NCI-H2107 treated with DMSO at 0.1 percent for 48 hours (cell line): ENCODE measurements at regions not wholly inside any gene's neighbourhood (a gene's known extent, or its start where the extent isn't known, plus 50 kb on each side); places are given as distances from the start of the nearest gene placed in this dataset.

ENCODE experiments used
- DNase-seq: peaks from one replicate; lab custom pipeline; 2025; ENCODE audit not compliant: unreplicated experiment; lab: John Stamatoyannopoulos, UW

DNA sequence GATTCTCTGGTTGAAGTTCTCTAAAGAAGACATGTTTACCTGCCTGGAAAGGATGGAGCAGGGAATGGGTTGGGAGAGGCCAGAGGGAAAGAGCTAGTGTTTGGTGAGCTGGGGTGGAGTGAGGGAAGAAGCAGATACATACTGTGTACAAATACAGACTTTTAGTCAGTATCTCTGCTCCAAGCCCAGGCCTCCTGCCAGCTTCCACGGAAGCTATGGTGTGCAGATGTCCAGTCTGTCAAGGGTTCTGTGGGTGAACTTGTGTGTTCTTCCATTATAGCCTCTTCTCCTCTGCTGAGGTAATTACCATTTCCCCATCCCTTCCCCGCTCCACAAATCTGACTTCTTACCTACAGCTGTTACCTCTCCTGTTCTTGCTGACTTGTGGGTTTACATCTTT, 208.6 kb downstream of the HRH4 start:
- DNase-seq: no peak

DNA sequence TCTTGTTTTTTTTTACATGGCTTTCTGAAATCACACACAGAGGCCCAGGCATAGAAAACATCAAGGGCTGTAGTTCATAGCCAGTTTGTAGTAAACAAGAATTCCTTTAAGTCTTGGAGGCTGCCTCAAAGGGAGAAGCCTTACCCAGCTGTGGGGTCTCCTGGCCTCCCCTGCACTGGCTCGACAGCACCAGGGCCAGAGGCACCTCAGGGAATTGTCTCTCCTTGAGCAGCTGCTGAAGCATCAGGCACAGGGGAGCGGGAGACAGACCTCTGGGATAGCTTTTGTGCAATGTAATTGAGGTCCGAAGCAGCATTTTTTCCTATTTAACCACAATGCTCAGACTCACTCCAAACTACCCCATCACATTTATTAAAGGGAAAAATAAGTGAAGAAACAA, 209.1 kb downstream of the HRH4 start:
- no peak for DNase-seq

DNA sequence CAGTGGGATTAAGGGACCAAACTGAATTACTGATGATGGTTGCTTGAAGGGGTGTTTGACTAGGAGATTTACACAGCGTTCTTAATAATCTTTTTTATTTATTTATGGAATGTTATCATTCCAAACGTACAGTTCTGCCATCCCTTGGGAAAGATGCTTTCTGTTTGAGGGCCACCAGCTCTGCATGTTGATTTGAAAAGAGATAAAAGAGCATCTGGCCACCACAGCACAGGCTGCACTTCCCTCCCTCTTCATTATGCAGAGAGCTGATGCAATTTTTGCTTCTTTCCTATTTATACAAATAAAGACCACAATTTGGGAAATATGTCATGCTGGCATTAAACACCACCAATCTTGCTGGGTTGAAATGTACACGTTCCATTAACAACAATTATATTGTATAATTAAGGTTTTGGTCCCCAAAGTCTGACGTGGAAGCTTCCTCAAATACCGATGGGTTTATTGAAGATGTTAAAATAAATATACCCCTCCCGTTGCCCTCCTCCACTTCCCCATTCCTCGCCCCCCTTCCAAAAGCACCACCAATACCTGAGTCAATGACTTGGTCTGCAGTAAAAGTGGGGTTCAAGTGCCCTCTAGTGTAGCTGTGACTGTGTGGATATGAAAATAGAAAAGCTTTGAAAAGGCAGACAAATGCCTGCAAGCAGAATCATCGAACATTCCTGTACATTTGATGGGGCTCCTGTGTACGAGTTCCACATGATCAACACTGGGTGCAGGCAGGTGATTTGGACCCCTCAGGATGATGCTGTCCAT, 211.9 kb downstream of the HRH4 start:
- DNase-seq: peak; percentile 79

DNA sequence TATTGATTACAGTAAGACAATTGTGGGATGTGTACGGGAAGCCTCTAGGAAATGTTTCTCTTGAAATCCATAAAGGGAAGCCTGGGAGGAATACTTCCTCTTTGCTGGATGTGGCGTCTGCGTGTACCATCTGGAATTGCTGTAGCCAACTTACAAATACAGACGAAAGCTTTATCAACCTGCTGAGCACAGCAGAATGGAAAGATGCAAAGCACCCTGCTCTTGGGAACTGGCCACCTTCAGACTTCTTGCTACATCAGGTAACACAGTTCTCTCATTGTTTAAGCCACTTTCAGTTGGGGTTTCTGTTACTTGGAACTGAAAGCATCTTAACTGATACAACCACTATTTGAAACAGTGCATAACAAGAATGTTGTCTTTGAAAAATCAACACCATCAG, 213.8 kb downstream of the HRH4 start:
- no peak for DNase-seq

DNA sequence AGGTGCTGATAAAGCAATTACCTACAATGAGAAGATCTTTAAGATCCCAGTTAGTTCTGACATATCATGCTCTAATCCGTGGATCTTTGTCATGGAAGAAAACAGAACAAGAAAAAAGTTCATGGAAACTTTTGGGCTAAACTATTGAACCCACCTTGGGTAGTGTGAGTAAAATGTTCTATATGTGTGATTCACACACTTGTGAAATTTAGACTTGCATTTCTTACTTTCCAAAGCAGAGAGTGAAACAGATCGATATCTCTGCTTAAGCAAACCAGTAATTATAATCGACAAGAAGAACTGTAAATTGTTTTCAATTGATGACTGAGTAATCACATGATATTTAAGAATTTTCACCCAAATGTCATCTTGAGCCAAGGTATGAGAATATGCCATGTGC, 214.2 kb downstream of the HRH4 start:
- DNase-seq: no peak

DNA sequence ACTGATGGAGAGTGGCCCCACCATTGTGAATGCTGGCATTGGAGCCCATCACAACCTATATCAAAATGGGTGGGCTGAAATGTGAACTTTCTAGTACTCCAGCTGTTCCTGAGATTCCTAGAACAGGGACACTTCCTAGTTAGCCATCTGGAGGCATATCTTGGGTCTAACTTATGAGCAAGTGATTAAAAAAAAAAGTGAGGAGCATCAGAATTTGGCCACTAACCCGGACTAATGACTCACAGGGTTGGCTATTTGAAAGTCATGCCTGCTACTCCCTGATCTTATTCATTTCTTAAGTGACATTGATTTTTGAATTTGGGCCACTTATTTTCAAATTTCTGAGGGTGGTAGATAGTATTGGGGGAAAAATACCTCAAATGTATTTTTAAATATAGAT, 216.6 kb downstream of the HRH4 start:
- DNase-seq: no peak

DNA sequence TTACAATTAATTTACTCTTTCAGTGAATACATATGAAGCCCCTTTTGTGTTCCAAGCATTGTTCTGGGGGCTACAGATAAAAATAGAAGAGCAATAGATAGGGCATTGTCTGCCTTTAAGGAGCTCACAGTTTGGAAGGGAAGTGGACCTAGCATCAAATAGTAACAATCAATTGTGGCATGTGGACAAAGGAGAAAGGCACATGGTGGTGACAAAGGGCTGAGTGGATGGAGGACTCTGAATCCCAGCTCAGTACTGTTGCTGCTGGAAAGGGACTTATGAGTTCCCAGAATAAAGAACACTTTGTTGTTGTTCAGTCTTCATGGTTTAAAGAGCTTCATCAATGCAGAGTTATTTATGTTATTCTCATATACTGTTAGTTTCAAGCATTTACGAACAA, 217.7 kb downstream of the HRH4 start:
- DNase-seq: no peak

DNA sequence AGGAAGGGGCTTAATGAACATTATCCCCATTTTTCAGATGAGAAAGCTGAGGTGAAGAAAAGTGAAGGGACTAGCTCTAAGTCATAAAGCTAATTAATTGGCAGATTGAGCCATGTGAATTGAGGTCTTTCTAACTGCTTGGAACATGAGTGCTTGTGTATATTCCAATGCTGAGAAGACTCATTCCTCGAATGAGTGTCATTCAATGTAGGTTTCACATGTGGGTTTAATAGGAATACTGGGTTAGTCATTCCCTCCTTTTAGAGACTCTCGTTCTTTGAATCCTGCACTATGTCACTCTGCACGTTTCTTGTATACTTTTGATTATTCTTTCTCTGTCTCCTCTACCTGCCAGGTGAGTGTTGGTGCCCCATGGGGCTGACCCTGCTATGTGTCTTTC, 218.2 kb downstream of the HRH4 start:
- DNase-seq: no peak

DNA sequence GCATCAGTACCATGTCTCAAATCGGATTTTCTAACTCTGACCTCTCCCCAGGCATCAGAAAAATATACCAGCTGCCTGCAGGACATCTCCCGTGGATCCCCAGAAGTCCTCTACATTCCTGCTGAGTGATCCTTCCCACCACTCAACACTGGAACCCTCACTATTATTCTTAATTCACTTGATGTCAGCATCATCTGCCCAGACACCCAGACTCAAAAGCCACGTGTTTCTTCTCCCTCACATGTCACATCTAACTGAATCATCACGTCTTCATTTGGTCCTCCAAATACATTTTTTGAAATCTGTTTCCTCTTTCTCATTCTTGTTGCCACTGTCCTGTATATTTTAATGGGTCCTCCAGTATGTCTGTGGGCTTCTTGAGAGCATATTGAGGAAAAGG, 218.6 kb downstream of the HRH4 start:
- no peak for DNase-seq

DNA sequence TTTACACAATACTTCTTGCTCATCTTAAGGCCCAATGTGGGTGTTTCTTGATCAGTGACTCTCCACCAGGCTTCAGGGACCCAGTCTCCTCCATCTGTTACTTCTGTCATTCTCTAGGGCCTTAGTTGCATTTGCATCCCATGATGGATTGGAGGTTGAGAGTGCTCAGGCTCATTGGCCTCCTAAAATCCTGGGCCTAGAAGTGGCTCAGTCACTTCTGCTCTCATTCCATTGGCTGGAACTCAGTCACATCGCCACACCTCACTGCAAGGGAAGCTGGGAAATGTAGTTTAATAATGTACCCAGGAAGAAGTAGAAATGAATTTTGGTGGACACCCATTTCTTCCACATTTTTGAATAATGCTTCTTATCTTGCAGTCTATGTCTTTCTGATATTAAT, 223.5 kb downstream of the HRH4 start:
- no peak for DNase-seq

DNA sequence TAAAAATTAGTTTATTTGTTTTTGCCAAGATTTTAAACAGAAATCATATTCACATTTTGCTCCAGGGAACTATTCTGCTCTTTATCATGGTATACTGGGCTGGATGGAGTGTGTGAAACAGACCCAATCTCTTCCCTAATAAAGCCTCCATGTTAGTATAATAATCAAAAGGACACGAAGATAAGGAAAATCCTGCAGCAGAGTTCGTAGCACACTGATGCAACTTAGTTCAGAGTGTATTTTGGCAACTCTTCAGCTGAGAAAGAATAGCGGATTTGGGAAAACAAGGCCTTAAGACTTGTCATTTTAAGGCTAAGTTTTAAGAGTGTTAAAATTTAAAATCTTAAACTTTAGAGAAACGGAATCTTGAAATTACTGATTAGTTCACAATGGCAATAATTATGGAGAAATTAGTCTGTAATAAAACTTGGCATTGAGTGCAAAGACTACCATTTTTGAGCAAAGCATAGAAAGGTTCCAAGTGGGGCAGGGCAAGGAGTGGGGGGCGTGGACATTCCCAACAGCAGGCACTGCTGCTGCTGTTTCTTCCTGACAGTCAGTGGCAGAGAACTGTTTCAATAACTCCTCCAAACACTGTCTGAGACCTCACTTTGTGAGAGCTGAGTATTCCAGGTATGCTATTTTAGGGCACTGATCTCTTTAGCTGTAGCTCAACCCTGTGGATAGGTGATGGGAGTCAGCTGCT, 225.0 kb downstream of the HRH4 start:
- no peak for DNase-seq

DNA sequence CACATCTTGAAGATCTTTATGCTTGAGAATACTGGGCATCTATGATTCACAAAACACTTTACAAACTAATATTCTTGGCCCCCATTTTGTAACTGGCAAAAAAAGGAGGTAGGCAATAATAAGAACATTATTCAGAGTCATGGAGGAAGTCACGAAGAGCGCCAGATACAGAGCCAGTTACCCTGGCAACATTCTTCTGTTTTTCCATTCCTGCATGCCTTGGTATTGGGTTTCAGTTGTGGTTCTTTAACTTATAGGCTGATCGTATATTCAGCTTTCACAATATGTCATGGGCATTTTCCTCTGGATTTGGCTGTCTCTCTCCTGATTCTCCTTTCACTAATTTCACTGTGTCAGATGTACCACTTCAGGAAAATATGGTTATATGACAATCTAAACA, 234.7 kb downstream of the HRH4 start:
- DNase-seq: peak; percentile 30

DNA sequence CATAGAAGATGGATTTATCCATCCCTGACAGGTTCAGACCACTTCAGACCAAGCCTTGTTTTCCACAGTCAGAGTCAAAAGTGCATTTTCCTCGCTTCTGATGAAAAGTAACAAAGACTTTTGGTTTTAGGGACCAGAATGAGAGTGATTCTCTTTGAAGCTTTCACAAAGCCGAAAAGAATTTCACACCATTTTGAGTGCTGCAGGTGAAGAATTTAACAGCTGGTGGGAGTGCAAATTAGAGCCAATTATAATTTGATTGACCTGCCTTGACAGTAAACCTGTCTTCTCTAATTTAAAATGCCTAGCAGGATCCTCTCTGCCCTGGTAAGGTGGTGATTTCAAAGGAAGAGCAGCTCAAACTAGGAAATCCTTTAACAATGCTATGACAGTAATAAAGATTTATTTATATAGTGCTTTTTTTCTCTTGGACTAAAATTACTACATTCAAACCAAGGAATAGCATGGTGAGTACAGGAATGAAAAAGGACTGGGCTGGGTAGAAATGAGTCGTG, 241.6 kb downstream of the HRH4 start:
- DNase-seq: no peak

DNA sequence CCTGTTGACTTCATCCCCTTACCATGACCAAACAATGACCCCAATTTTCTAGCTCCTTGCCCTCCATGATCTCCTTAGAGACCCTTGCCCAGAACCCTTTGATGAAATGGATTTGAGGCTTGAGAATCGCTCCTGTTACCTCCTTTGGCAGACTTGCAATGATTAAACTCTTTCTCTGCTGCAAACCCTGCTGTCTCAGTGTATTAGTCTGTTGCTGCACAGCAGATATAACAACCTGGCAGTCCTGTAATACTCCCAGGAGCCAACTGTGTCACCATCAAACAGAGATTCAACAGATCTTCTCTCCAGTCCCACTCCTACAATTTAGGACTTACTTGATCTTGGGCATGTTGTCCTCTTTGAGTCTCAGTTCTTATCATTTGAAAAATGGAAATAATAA, 242.9 kb downstream of the HRH4 start:
- DNase-seq: no peak

DNA sequence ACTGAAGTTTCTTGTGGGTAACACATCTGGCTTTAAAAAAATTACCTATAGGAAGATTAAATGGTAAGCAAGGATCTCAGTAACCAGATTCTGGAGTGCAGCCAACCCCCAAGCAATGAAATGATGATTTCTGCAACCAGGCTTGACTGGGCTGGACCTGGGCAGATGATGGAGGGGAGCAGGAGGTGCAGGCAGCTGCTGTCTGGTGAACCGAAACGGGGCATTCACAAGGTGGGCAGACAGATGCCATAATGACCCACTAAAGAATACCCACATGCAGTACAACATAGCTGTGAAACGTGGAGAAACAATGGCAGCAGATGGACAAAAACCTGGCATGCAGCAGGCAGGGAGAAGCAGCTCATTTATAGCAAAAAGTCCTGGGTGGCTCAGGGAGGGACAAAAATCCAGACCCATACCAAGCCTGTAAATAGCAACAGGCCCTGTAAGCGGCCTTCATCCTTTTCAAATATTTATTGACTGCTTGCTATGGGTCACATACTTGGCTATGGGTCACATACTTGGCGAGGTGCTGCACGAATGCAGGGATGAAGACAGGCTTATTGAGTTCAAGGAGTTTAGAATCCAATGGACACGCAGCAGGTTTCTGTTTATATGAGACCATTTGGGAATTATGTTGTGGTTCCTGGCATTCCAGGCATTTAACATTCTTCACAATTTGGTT, 244.7 kb downstream of the HRH4 start:
- peak; percentile 24 for DNase-seq

DNA sequence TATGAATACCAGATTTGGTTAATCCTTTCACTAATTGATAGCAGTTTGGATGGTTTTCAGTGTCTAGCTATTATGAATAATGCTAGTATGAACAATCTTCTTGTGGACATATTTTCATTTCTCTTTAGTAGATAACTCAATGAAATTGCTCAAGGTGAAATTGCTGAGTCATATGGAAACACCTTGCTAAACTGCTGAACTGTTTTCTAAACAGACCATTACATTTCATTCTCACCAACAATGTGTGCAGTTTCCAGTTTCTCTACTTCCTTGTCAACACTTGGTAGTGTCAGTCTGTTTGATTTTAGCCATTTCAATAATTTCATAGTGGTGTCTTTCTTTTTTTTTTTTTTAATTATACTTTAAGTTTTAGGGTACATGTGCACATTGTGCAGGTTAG, 250.0 kb downstream of the HRH4 start:
- DNase-seq: no peak

DNA sequence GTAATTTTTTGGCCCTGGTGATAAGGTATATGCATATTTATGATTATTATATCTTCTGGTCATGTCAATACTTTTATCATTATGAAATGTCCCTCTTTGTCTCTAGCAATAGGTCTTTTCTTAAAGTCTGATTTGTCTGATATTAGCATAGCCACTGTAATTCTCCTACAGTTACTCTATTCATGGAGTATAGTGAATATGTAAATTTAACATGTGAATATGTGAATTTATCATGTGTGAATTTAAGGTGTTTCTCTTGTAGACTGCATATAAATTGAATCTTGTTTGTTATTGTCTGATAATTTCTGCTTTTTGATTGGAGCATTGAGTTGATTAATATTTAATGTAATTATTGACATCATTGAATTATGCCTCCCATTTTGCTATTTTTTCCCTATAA, 259.4 kb downstream of the HRH4 start:
- DNase-seq: no peak

DNA sequence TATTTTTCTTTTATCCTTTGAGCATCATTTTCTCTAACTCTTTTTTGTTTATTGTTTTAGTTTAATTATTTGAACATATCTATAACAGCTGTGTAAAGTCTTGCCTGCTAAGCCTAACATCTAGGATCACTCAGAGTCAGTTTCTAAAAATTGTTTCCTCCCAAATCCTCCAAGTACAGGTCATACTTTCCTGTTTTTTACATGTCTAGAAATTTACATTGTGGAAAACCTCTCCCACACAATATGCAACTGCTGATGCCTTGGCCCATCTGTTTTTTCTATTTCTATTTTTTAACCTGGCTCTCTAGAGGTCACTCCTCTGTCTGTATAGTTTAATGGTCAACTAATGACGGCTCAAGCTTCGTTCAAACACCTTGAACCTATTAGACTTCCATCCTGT, 261.0 kb downstream of the HRH4 start:
- DNase-seq: no peak

DNA sequence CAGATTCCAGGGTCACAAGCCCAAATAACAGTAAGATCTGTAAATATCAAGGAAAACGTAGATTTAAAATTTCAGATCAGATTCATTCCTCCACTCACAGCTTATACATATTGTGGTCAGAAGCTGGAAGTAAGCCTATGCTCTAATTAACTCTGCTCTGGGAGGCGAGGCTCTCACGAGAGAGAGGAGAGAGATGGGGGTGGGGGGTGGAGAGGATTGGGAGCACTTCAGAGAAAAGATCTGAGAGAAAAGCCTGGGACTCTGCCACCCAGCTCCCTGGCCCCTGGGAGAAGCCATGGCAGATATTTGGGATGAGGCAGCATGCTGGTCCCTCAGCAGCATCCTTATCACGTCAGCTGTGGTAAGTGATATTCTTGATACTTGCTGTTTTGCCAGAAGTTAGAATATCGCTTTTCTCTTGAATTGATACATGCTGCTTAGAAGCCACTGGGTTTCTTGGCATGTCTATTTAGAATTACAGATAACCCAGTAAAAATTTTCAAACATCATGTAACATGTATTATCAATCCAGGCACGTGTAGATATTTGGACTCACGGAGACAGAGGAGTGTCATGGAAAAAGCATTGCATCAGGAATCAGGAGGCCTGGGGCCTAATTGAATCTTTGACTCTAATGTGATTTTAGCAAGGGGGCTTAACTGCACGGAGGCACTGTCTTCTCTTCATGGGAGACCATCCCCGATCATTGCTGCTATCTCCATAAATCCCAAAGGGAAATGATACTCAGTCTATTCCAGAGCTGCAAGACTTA, 265.4 kb downstream of the HRH4 start:
- DNase-seq: peak; percentile 1

DNA sequence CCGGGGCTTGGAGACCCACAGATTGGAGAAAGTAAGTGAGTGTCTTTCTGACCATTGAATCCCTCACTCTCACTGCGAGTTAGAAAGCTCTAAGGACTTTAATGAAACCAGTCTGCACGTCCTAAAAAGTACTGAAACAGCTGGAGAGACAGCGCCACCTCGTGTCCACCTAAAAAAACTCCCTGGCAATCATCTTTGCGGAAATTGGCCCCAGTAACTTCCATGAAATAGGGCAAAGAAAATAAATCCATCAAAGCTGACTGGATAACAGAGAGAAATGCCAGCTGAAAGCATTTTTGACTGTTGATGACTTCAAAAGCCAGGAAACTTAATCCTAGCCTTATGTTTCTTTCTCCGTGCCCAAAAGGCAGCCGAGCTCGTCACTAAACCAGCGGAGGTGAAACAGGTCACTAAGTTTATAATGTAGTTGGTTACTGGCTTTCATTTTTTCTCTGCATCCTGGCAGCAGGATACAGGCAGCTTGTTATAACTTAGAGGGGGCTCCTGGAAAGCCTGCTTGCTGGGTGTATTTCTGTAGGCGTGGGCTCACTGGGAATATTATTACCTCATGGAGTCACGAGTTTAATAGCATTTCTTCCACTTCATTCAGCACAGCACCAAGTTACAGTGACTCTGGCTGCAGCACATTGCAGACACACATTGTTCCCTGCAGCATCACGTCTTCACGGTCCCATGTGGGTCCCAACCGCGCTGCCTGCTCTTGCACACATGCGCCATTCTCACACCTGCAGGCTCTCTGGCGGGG, 266.5 kb downstream of the HRH4 start:
- DNase-seq: peak; percentile 73

DNA sequence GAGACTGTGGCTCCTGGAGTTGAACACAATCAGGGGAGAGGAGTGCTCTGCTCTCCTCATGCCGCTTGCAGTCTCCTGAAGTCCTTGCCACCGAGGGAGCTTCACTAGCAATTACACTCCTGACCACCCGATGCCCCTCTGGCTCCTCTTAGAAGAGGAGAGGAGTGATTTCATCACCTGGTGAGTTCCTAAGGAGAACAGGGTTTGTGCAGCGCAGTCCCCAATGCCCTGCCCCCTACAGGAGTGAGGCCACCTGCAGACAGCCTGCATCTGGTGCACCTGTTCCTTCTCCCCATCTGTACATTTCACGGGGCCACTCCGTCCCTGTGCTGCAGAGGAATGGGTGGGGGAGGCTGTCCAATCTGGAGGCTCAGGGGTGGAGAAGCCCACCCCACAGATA, 267.2 kb downstream of the HRH4 start:
- DNase-seq: no peak
